ENCODE measurements at regions not wholly inside any gene's neighbourhood (a gene's known extent, or its start where the extent isn't known, plus 50 kb on each side); places are given as distances from the start of the nearest gene placed in this dataset.

DNA sequence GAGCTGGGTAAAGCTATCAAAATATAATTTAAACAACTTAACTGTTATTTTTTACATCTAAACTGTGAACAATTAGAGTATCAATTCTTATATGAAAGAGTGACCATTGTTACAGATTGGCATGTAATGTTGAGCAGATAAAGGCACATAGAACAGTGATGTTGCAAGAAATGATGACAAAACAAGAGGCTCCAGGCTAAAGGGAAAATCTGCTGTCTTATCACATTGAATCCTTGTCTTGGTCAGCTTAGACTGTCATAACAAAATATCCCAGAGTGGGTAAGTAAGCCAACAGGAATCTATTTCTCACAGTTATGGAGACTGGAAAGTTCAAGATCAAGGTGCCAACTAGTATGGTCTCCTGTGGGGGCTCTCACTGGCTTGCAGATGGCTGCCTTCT lies 154.1 kb upstream of the PPP3CA start:
- H3K4me1 ChIP-seq (ENCODE audit: insufficient read depth, low read length, poor library complexity, severe bottlenecking) = no peaks in the 10 kb centered on the region
- intact Hi-C loops (cut with micrococcal nuclease; ENCODE audit: unreplicated experiment) = no loop called here
- H3K4me3 ChIP-seq (ENCODE audit: low read depth, low read length, poor library complexity, severe bottlenecking) = no peak overlapping the region
- DNase-seq (ENCODE audit: low spot score) = no peak
- ChIA-PET POLR2A (ENCODE audit: low non-redundant PET) (no interaction called here), CTCF (no interaction called here)
- H3K27me3 ChIP-seq (replicated peaks; ENCODE audit: insufficient read depth, low read depth, low read length, poor library complexity) = no peaks in the 10 kb centered on the region
- H3K36me3 ChIP-seq (ENCODE audit: insufficient read depth, low read length, poor library complexity, severe bottlenecking) = no peaks in the 10 kb centered on the region
- no TSS peak for BruUV-seq (replicated peaks)
- no peaks in the 10 kb centered on the region for H3K9me3 ChIP-seq (ENCODE audit: low read depth, low read length, poor library complexity, severe bottlenecking)
- TF ChIP-seq, protein P1, sequence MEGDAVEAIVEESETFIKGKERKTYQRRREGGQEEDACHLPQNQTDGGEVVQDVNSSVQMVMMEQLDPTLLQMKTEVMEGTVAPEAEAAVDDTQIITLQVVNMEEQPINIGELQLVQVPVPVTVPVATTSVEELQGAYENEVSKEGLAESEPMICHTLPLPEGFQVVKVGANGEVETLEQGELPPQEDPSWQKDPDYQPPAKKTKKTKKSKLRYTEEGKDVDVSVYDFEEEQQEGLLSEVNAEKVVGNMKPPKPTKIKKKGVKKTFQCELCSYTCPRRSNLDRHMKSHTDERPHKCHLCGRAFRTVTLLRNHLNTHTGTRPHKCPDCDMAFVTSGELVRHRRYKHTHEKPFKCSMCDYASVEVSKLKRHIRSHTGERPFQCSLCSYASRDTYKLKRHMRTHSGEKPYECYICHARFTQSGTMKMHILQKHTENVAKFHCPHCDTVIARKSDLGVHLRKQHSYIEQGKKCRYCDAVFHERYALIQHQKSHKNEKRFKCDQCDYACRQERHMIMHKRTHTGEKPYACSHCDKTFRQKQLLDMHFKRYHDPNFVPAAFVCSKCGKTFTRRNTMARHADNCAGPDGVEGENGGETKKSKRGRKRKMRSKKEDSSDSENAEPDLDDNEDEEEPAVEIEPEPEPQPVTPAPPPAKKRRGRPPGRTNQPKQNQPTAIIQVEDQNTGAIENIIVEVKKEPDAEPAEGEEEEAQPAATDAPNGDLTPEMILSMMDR (conservative IDR thresholded peaks at IDR 0.05; ENCODE audit: low read depth, low read length) = no peak
- no peak overlapping the region for H3K27ac ChIP-seq (ENCODE audit: low read depth, low read length, poor library complexity, severe bottlenecking)

DNA sequence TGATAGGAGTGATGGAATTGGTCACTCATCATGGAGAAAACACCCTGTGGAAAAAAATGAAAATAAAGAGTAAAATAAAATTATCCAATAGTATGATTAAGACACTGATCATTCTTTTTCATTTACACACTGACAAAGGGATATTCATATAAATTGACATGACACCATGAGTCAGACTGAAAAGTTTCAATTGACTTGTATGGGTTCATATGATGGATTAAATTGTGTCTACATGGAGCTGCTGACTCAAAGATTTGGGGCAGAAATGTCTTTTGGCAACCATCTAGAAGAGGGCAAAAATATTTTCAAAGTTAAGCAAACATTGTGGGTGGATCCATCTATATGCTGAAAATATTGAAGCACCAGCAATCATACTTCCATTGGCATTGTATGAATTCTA lies 153.4 kb upstream of the PPP3CA start:
- ChIA-PET POLR2A (ENCODE audit: low non-redundant PET) (no interaction called here), CTCF (no interaction called here)
- intact Hi-C loops (cut with micrococcal nuclease; ENCODE audit: unreplicated experiment) = no loop called here
- no peaks in the 10 kb centered on the region for H3K36me3 ChIP-seq (ENCODE audit: insufficient read depth, low read length, poor library complexity, severe bottlenecking)
- BruUV-seq (replicated peaks) = no TSS peak
- TF ChIP-seq EZH2 (IDR thresholded peaks at IDR 0.05; ENCODE audit: borderline replicate concordance, low read depth, low read length, poor library complexity, severe bottlenecking) = no peak
- TF ChIP-seq, protein P1 (conservative IDR thresholded peaks at IDR 0.05; ENCODE audit: low read depth, low read length) = no peak
- no peak overlapping the region for H3K4me3 ChIP-seq (ENCODE audit: low read depth, low read length, poor library complexity, severe bottlenecking)
- no peaks in the 10 kb centered on the region for H3K27me3 ChIP-seq (replicated peaks; ENCODE audit: insufficient read depth, low read depth, low read length, poor library complexity)
- H3K9me3 ChIP-seq (ENCODE audit: low read depth, low read length, poor library complexity, severe bottlenecking) = no peaks in the 10 kb centered on the region
- DNase-seq (ENCODE audit: low spot score) = no peak
- H3K27ac ChIP-seq (ENCODE audit: low read depth, low read length, poor library complexity, severe bottlenecking) = no peak overlapping the region
- H3K4me1 ChIP-seq (ENCODE audit: insufficient read depth, low read length, poor library complexity, severe bottlenecking) = no peaks in the 10 kb centered on the region

DNA sequence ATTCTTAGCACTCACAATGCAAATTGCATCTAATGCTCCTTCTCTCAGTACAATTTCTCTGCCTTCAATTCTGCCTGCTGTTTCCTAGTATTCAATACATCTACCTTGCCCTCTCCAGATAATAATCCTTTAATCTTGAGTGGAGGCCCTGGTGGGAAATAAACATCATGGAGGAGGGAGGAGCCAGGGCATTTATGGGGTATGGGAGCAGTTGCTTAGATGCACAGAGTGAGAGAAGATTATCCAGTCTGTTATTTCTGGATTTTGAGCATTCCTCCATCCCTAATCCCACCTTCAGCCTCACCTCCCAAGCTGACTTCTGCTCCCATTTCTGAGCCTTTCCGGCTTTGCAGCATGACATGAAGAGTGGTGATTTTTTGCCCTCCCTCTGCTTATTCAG lies 127.9 kb upstream of the PPP3CA start:
- DNase-seq (ENCODE audit: low spot score) = no peak
- intact Hi-C loops (cut with micrococcal nuclease; ENCODE audit: unreplicated experiment) = no loop called here
- Histone ChIP-seq H3K4me3 (ENCODE audit: low read depth, low read length, poor library complexity, severe bottlenecking) (no peak overlapping the region), H3K9me3 (ENCODE audit: low read depth, low read length, poor library complexity, severe bottlenecking) (no peaks in the 10 kb centered on the region), H3K27me3 (replicated peaks; ENCODE audit: insufficient read depth, low read depth, low read length, poor library complexity) (no peaks in the 10 kb centered on the region), H3K4me1 (ENCODE audit: insufficient read depth, low read length, poor library complexity, severe bottlenecking) (no peaks in the 10 kb centered on the region), H3K36me3 (ENCODE audit: insufficient read depth, low read length, poor library complexity, severe bottlenecking) (no peaks in the 10 kb centered on the region), H3K27ac (ENCODE audit: low read depth, low read length, poor library complexity, severe bottlenecking) (no peak overlapping the region)
- TF ChIP-seq EZH2 (IDR thresholded peaks at IDR 0.05; ENCODE audit: borderline replicate concordance, low read depth, low read length, poor library complexity, severe bottlenecking) = no peak
- TF ChIP-seq, protein P1 (conservative IDR thresholded peaks at IDR 0.05; ENCODE audit: low read depth, low read length) = no peak
- CTCF ChIA-PET = no interaction called here
- POLR2A ChIA-PET (ENCODE audit: low non-redundant PET) = no interaction called here
- BruUV-seq (replicated peaks) = no TSS peak

Measured in A673 (cell line).